Osteocyte (in vitro differentiated cells): ENCODE measurements at regions not wholly inside any gene's neighbourhood (a gene's known extent, or its start where the extent isn't known, plus 50 kb on each side); places are given as distances from the start of the nearest gene placed in this dataset.
A peak's percentile ranks its signal among the peaks of the same experiment; 100 is the strongest.

Experiments
- DNase-seq: peaks from one replicate; pipeline ENCODE4 v3.0.0; 2021; ENCODE audit warnings: mixed read lengths; ENCODE audit not compliant: unreplicated experiment; ENCODE audit errors: extremely low spot score
- H3K27ac Mint-ChIP-seq: one replicate; pipeline ENCODE4 v1.8.0; 2021; ENCODE audit warnings: mild to moderate bottlenecking, mixed read lengths; ENCODE audit not compliant: unreplicated experiment
- H3K27me3 Mint-ChIP-seq: one replicate; pipeline ENCODE4 v1.8.0; 2021; ENCODE audit warnings: mixed read lengths; ENCODE audit not compliant: unreplicated experiment
- H3K36me3 Mint-ChIP-seq: one replicate; pipeline ENCODE4 v1.8.0; 2021; ENCODE audit warnings: mixed read lengths; ENCODE audit not compliant: unreplicated experiment
- H3K4me1 Mint-ChIP-seq: one replicate; pipeline ENCODE4 v1.8.0; 2021; ENCODE audit warnings: mixed read lengths; ENCODE audit not compliant: unreplicated experiment
- H3K4me3 Mint-ChIP-seq: one replicate; pipeline ENCODE4 v1.8.0; 2021; ENCODE audit warnings: mild to moderate bottlenecking, moderate library complexity, mixed read lengths; ENCODE audit not compliant: unreplicated experiment
- H3K9me3 Mint-ChIP-seq: one replicate; pipeline ENCODE4 v1.8.0; 2021; ENCODE audit warnings: mixed read lengths; ENCODE audit not compliant: unreplicated experiment
- CTCF ChIP-seq: fragments of 200-600 bp; sonication (generic); IDR thresholded peaks from 2 replicates; pipeline ENCODE4 v1.5.0; 2021; ENCODE audit warnings: antibody characterized with exemption, mild to moderate bottlenecking, moderate library complexity

GRCh38 chr4:176945334-176945733 is 152.6 kb upstream of the VEGFC start:
- Mint-ChIP-seq H3K36me3 (no peaks in the 10 kb centered on the region), H3K27me3 (no peaks in the 10 kb centered on the region), H3K4me1 (peaks cover 44% of the 10 kb centered on the region), H3K4me3 (peak overlapping the region; percentile 1), H3K27ac (peak overlapping the region; percentile 72), H3K9me3 (no peaks in the 10 kb centered on the region)
- DNase-seq, result no peak
- TF ChIP-seq CTCF, result no peak

- no peaks in the 10 kb centered on the region for H3K27me3 Mint-ChIP-seq
- H3K4me3 Mint-ChIP-seq, result no peak overlapping the region
- no peak for TF ChIP-seq CTCF
- H3K36me3 Mint-ChIP-seq, result no peaks in the 10 kb centered on the region
- no peak overlapping the region for H3K27ac Mint-ChIP-seq
- DNase-seq, result no peak
- peaks cover 24% of the 10 kb centered on the region for H3K4me1 Mint-ChIP-seq
- peaks cover under 1% of the 10 kb centered on the region for H3K9me3 Mint-ChIP-seq
Observed at GRCh38 chr4:176949029-176949428, 156.3 kb upstream of the VEGFC start.

GRCh38 chr4:176953021-176953420 is 160.3 kb upstream of the VEGFC start:
- Mint-ChIP-seq H3K4me1 (peaks cover 9% of the 10 kb centered on the region), H3K4me3 (no peak overlapping the region), H3K36me3 (peaks cover 4% of the 10 kb centered on the region), H3K27ac (no peak overlapping the region), H3K9me3 (peaks cover 17% of the 10 kb centered on the region), H3K27me3 (no peaks in the 10 kb centered on the region)
- no peak for TF ChIP-seq CTCF
- no peak for DNase-seq

GRCh38 chr4:176957353-176958118 is 164.8 kb upstream of the VEGFC start:
- Mint-ChIP-seq H3K27ac (no peak overlapping the region), H3K4me1 (peaks cover 9% of the 10 kb centered on the region), H3K4me3 (no peak overlapping the region), H3K9me3 (peaks cover 17% of the 10 kb centered on the region), H3K36me3 (peaks cover 4% of the 10 kb centered on the region), H3K27me3 (no peaks in the 10 kb centered on the region)
- no peak for DNase-seq
- no peak for TF ChIP-seq CTCF

- Mint-ChIP-seq H3K9me3 (peaks cover 8% of the 10 kb centered on the region), H3K27ac (no peak overlapping the region), H3K4me1 (peaks cover 9% of the 10 kb centered on the region), H3K4me3 (no peak overlapping the region), H3K36me3 (peaks cover 4% of the 10 kb centered on the region), H3K27me3 (no peaks in the 10 kb centered on the region)
- DNase-seq, result no peak
- TF ChIP-seq CTCF, result no peak
Observed at GRCh38 chr4:176959980-176960379, 167.3 kb upstream of the VEGFC start.
